KMS-11 (cell line): ENCODE measurements at regions not wholly inside any gene's neighbourhood (a gene's known extent, or its start where the extent isn't known, plus 50 kb on each side); places are given as distances from the start of the nearest gene placed in this dataset.
A peak's percentile ranks its signal among the peaks of the same experiment; 100 is the strongest.
"Not testable (repeated sequence)": the region's sequence is repeated elsewhere in the genome, so short reads cannot be mapped to it uniquely, and the experiment has no call there.

ENCODE experiments used
- H2AFZ ChIP-seq: fragments of 200-600 bp; sonication (generic); 2 replicates; pipeline ENCODE4 v1.6.1; 2016; ENCODE audit warnings: antibody characterized with exemption, mixed run types, low read depth
- H3K27ac ChIP-seq: fragments of 200-600 bp; sonication (generic); 2 replicates; pipeline ENCODE4 v1.6.1; 2016; ENCODE audit warnings: mild to moderate bottlenecking, mixed run types
- H3K27me3 ChIP-seq: fragments of 200-600 bp; sonication (generic); 2 replicates; pipeline ENCODE4 v1.6.1; 2017; ENCODE audit warnings: mild to moderate bottlenecking, low read depth, mixed run types, moderate library complexity; ENCODE audit not compliant: insufficient read depth
- H3K36me3 ChIP-seq: fragments of 200-600 bp; sonication (generic); 2 replicates; pipeline ENCODE4 v1.6.1; 2017; ENCODE audit warnings: mild to moderate bottlenecking, mixed run types; ENCODE audit not compliant: insufficient read depth
- H3K4me1 ChIP-seq: fragments of 200-600 bp; sonication (generic); 2 replicates; pipeline ENCODE4 v1.6.1; 2016; ENCODE audit warnings: mild to moderate bottlenecking, low read depth, mixed run types; ENCODE audit not compliant: poor library complexity, severe bottlenecking
- H3K4me2 ChIP-seq: fragments of 200-600 bp; sonication (generic); 2 replicates; pipeline ENCODE4 v1.7.0; 2016; ENCODE audit warnings: mild to moderate bottlenecking, mixed run types
- H3K4me3 ChIP-seq: fragments of 200-600 bp; sonication (generic); IDR thresholded peaks from 2 replicates; pipeline ENCODE4 v1.6.1; 2017; ENCODE audit warnings: low read depth, low read length, mixed read lengths; ENCODE audit not compliant: insufficient read depth
- H3K79me2 ChIP-seq: fragments of 200-600 bp; sonication (generic); 2 replicates; pipeline ENCODE4 v1.6.1; 2016; ENCODE audit warnings: low read depth, mixed run types; ENCODE audit not compliant: insufficient read depth
- H3K9ac ChIP-seq: fragments of 200-600 bp; sonication (generic); 2 replicates; pipeline ENCODE4 v1.6.1; 2016; ENCODE audit warnings: mild to moderate bottlenecking, mixed run types
- H4K20me1 ChIP-seq: fragments of 200-600 bp; sonication (generic); 2 replicates; pipeline ENCODE4 v1.6.1; 2016; ENCODE audit warnings: mild to moderate bottlenecking, mixed run types; ENCODE audit not compliant: insufficient read depth
- TF ChIP-seq, protein P1 (sequence below): fragments of 200-600 bp; sonication (generic); conservative IDR thresholded peaks from 2 replicates; pipeline ENCODE4 v1.6.1; 2017; ENCODE audit warnings: low read depth, mild to moderate bottlenecking, antibody characterized with exemption, low read length, moderate library complexity, mixed read lengths

DNA sequence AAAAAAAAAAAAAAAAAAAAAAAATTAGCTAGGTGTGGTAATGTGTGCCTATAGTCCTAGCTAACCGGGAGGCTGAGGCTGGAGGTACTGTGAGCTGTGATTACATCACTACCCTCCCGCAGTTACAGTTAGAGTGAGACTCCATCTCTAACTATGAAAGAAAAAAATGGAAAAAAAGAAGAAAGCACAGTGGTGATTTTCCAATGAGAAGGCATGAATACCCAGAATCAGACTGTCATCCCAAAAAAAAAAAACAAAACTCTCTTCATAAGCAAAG, 269.9 kb upstream of the MKLN1 start:
- TF ChIP-seq, protein P1, sequence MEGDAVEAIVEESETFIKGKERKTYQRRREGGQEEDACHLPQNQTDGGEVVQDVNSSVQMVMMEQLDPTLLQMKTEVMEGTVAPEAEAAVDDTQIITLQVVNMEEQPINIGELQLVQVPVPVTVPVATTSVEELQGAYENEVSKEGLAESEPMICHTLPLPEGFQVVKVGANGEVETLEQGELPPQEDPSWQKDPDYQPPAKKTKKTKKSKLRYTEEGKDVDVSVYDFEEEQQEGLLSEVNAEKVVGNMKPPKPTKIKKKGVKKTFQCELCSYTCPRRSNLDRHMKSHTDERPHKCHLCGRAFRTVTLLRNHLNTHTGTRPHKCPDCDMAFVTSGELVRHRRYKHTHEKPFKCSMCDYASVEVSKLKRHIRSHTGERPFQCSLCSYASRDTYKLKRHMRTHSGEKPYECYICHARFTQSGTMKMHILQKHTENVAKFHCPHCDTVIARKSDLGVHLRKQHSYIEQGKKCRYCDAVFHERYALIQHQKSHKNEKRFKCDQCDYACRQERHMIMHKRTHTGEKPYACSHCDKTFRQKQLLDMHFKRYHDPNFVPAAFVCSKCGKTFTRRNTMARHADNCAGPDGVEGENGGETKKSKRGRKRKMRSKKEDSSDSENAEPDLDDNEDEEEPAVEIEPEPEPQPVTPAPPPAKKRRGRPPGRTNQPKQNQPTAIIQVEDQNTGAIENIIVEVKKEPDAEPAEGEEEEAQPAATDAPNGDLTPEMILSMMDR: no peak
- H3K27ac ChIP-seq: no peak overlapping the region

DNA sequence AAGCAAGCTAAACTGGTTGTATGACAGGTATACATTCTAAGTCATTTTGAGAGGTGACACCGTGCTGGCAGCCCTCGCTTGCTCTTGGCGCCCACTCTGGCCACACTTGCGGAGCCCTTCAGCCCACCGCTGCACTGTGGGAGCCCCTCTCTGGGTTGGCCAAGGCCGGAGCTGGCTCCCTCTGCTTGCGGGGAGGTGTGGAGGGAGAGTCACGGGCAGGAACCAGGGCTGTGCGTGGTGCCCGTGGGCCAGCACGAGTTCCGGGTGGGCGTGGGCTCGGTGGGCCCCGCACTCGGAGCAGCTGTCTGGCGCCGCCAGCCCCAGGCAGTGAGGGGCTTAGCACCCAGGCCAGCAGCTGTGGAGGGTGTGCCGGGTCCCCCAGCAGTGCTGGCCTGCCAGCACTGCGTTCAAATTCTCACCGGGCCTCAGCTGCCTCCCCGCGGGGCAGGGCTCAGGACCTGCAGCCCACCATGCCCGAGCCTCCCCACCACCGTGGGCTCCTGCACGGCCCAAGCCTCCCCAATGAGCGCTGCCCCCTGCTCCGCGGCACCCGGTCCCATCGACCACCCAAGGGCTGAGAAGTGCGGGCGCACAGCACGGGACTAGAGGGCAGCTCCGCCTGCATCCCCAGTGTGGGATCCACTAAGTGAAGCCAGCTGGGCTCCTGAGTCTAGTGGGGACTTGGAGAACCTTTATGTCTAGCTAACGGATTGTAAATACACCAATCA, 269.0 kb upstream of the MKLN1 start:
- H3K27ac ChIP-seq, H3K27me3 ChIP-seq, H3K4me2 ChIP-seq, H3K4me3 ChIP-seq, H3K36me3 ChIP-seq, H4K20me1 ChIP-seq, H2AFZ ChIP-seq, H3K9ac ChIP-seq: not testable (repeated sequence)
- H3K4me1 ChIP-seq: peaks cover 15% of the 10 kb centered on the region
- H3K79me2 ChIP-seq: peaks cover 24% of the 10 kb centered on the region; the same call in 1 of the 2 replicates

More for the DNA sequence above, 269.9 kb upstream of the MKLN1 start:
- Histone ChIP-seq H3K4me2 (0 out of 2 replicates have a peak overlapping the region, but pooled peaks have one; percentile 15), H2AFZ (no peak overlapping the region), H3K79me2 (peaks cover 21% of the 10 kb centered on the region; the same call in 1 of the 2 replicates), H4K20me1 (no peaks in the 10 kb centered on the region; the same call in 1 of the 2 replicates), H3K27me3 (no peaks in the 10 kb centered on the region), H3K9ac (no peak overlapping the region), H3K4me3 (no peak overlapping the region), H3K4me1 (peaks cover 15% of the 10 kb centered on the region), H3K36me3 (no peaks in the 10 kb centered on the region)

DNA sequence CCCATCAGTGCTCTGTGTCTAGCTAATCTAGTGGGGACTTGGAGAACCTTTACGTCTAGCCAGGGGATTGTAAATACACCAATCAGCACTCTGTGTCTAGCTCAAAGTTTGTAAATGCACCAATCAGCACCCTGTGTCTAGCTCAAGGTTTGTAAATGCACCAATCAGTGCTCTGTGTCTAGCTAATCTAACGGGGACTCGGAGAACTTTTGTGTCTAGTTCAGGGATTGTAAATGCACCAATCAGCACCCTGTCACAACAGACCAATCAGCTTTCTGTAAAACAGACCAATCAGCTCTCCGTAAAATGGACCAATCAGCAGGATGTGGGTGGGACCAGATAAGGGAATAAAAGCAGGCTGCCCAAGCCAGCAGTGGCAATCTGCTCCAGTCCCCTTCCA, 268.3 kb upstream of the MKLN1 start:
- Histone ChIP-seq H3K79me2 (peaks cover 24% of the 10 kb centered on the region; the same call in 1 of the 2 replicates), H3K4me1 (peaks cover 15% of the 10 kb centered on the region)
- not testable (repeated sequence) for H4K20me1 ChIP-seq, H3K9ac ChIP-seq, H3K27me3 ChIP-seq, H3K4me2 ChIP-seq, H3K4me3 ChIP-seq, H3K27ac ChIP-seq, H3K36me3 ChIP-seq, H2AFZ ChIP-seq

DNA sequence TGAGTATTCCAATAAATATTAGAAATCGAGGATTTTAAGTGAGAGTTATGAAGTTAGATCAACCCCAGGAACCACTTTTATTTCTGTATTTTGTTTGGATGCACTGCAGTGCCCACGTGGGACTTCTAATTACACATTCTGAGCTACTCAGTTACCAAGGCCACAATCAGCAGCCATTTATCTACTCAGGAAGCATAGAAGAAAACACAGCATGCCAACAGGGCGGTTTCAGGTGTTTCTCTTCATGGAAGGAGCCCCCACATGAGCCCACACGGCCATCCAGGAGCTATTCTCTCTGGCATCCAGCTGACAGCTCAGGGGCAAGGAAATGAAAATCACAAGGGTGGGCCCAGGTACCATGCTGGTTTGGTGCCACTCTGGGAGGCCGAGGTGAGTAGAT, 266.5 kb upstream of the MKLN1 start:
- no peaks in the 10 kb centered on the region for H3K27me3 ChIP-seq
- H3K79me2 ChIP-seq: peaks cover 27% of the 10 kb centered on the region; the same call in 1 of the 2 replicates
- H3K4me2 ChIP-seq: no peak overlapping the region
- peaks cover 17% of the 10 kb centered on the region for H3K4me1 ChIP-seq
- H3K36me3 ChIP-seq: no peaks in the 10 kb centered on the region
- H4K20me1 ChIP-seq: no peaks in the 10 kb centered on the region; the same call in 1 of the 2 replicates
- H3K4me3 ChIP-seq: no peak overlapping the region
- H3K9ac ChIP-seq: no peak overlapping the region
- no peak overlapping the region for H3K27ac ChIP-seq
- TF ChIP-seq, protein P1: no peak
- no peak overlapping the region for H2AFZ ChIP-seq

DNA sequence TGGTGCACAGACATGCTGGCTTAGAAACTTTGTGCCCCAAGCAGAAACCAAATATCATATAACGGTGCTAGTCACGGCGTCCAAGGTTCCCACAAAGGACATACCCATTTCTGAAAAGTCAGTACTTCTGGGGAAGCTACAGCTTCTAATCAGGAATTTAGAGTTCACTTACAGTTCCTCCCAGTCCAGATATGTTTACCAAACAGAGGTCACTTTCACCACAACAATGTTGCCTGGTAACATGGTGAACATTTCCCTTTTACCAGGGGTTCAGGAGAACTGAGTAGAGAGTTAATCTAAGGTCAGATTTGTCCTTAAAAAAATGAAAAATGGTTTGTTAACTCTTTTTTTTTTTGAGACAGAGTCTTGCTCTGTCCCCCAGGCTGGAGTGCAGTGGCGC, 265.9 kb upstream of the MKLN1 start:
- Histone ChIP-seq H3K4me3 (no peak overlapping the region), H2AFZ (no peak overlapping the region), H4K20me1 (no peaks in the 10 kb centered on the region; the same call in 1 of the 2 replicates), H3K27ac (no peak overlapping the region), H3K9ac (no peak overlapping the region), H3K36me3 (no peaks in the 10 kb centered on the region), H3K27me3 (no peaks in the 10 kb centered on the region), H3K4me2 (no peak overlapping the region), H3K79me2 (peaks cover 26% of the 10 kb centered on the region; the same call in 1 of the 2 replicates), H3K4me1 (peaks cover 23% of the 10 kb centered on the region)
- TF ChIP-seq, protein P1: no peak
